SH-SY5Y (cell line): ENCODE measurements at regions not wholly inside any gene's neighbourhood (a gene's known extent, or its start where the extent isn't known, plus 50 kb on each side); places are given as distances from the start of the nearest gene placed in this dataset.

ENCODE experiments used
- GATA2 ChIP-seq: IDR thresholded peaks from 2 replicates; pipeline ENCODE4 v1.6.1; 2011; ENCODE audit warnings: mild to moderate bottlenecking, low read depth, low read length
- GATA3 ChIP-seq: IDR thresholded peaks from 2 replicates; pipeline ENCODE4 v1.6.1; 2011; ENCODE audit warnings: low read depth, mild to moderate bottlenecking, low read length, moderate library complexity

DNA sequence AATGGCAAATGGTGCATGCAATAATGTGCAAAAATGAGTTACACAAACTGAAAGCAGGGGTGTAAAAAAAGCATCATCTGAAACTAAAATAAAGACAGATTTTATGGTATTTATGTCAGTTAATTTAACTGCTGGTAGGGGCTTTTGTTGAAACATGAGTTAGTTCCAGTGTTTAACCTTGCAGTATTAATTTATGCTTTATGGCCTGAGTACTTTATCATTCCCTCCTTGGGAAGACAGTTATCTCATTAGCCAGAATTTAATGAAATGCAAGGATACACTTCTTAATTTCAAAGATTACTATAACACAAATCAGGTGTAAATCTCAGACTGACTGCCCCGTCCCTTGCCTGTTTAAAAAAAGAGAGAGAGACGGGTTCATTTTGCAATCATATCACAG lies 240.1 kb upstream of the MEIS2 start:
- TF ChIP-seq GATA3 (no peak), GATA2 (no peak)

DNA sequence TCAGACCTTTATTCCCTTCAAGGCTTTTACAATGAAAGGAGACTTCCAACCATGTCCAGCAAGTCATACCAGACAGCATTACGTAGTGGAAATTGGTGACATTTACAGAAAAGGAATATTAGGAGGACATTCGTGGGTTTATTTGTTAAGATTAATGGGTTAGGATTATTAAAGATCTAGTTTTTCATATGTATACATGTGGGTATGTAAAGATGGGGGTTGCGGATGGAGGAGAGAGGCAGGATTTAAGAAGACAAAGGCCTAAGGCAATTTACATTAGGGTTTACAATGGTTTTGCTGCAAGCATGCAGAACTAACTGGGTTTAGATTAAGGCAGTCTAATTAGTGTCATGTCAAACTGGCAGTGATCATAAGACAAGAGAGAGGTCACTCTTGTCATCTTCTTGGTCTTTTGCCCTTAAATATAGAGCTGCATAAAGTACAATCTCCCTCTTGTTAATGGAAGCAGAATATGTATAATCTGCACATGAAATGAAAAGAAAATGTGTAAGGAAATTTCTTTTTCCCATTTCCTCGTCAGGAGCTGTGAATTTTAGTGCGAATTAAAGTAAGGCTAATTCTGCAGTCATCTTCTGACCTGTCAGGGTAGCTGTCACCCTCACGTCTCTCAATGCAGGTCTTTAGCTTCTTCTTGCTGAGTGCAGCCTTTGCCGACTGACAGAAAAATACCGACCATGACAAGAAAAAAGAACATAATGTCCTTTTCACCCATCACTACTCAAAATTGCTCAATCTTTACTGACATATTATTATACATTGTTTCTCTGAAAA lies 258.9 kb upstream of the MEIS2 start:
- no peak for TF ChIP-seq GATA3
- TF ChIP-seq GATA2, result no peak

DNA sequence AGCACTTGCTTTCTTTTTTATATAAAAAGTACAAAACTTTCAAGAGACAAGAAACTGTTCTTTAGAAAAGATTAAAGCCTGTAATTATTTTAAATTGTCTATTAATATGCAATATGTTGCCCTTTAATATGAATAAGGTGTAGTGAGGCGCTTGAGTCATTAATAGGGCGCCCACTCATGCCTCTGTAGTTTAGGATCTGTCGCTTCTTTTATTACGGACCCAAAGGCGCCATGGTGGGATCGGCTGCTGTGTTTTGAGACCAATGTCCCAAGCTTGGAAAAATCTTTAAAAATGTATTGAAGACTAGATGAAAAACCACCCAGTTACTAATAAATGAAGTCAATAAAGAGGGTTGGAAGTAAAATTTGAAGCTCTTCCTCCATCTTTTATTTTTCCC lies 259.5 kb upstream of the MEIS2 start:
- TF ChIP-seq GATA2, result no peak

DNA sequence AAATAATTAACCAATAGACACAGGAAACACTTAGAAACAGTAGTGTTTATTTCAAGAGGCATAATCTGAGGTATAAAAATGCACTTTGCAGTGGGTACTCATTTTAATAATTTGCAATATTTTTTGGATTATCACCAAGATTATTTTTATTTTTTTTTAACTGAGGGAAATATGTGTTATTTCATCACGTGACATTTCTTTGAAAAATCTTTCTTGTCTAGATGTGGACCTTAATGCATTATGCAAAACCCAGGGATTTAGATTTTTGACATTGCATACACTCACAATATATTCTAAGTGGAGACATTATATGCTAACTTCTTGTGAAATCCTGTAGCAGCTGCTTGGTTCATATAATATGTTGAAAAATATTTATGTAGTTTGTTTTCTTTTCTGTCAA lies 260.4 kb upstream of the MEIS2 start:
- TF ChIP-seq GATA3, result no peak
- no peak for TF ChIP-seq GATA2

DNA sequence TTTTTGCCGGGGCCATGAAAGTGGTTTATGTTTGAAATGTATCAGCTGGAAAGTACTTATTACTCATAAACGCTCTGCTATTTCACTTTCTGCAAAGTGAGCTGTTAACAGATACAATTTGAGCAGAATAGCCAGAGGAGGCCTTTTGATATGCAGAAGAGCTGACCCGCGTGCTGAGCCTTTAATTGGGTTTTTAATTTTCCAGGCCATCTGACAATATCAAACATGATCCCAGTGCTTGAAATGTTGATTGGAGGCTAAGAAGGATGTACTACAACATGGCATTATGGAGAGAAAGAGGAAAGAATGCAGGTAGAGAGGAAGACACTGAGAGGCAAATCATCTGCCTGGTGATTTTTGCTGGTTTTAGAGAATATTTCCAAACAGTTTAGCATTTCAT lies 261.3 kb upstream of the MEIS2 start:
- TF ChIP-seq GATA3 (no peak), GATA2 (no peak)

DNA sequence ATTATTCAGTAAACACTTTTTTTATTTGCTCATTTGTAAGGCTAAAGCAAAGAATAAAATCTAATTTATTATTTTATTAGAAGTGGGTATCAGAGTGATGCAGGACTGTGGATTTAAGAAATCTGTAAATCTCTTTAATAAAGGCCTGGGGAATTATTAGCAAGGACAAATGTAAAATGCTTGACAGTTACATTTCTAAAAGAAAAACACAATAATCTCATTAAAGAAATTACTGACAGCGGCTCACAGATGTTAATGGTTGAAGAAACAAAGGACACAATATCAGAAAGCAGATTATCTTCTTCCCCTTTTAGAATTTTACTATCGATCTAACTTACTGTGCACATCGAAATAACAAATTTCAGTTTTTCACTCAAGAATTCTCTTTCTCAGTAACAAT lies 262.1 kb upstream of the MEIS2 start:
- TF ChIP-seq GATA2, result no peak
- TF ChIP-seq GATA3, result no peak

DNA sequence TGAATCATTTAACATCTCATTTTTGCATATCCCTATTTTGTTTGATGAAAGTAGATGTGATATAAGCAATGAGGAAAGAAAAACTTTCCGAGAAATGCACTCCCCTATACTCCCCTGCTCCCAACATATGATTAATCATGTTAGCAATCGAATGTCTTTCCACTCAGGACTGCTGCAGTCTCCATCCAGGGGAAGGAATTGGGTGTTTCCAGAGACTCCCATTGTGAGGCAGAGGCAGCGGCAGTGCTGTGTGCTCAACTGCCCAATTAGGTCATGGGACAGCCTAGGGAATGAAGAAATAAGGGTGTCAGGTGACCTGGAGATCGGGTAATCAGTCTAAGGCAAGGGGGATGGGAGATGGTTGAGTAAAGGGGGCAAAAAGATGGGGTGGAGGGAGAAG lies 268.6 kb upstream of the MEIS2 start:
- no peak for TF ChIP-seq GATA3
- TF ChIP-seq GATA2, result no peak

DNA sequence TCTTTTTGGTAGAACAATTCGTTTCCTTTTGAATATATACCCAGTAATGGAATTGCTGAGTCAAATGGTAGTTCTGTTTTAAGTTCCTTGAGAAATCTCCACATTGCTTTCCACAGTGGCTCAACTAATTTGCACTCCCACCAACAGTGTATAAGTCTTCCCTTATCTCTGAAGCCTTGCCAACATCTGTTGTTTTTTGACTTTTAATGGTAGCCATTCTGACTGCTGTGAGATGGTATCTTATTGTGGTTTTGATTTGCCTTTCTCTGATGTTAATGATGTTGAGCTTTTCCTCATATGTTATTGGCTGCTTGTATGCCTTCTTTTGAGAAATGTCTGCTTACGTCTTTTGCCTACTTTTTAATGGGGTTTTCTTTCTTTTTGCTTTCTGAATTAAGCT lies 270.6 kb upstream of the MEIS2 start:
- TF ChIP-seq GATA3, result peak; percentile 87
- peak; percentile 72; the same call in 1 of the 2 replicates for TF ChIP-seq GATA2

DNA sequence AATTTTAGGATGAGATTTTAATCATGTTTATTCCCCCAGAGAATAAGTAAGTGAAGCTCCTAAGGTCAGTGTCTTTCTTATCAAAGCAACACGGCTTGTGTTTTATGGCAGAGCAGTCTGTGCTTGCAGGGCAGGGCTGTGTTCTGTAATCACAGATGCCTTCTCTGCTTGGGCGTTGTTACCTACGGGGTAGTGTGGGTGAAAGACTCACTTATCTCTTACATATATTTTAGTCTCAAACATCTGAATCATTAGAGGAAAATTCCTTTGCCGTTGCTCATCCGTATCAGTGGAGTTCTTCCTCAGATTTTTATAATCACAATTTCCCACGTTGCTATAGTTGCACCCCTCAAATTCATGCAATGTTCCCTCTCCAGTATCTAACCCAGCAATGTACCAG lies 271.7 kb upstream of the MEIS2 start:
- TF ChIP-seq GATA3 (no peak), GATA2 (peak; percentile 58)

DNA sequence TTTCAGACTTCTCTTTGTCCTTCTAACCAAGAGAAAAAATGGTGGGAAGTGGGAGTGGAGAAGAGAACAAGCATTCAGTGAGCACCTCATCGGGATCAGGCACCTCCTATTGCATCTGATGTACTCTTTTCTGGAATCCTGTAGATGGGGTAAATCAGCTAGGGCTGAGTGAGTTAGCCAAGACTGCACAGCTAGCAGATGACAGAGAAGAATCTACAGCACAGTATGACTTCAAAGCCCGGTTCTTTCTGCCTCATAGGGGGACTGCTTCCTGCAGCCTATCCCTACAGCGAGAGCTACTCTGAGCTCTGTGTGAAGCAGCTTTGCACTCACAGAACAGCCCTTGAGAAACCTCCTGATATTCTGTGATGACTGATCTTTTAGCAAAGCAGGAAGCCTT lies 275.2 kb upstream of the MEIS2 start:
- TF ChIP-seq GATA2 (no peak), GATA3 (no peak)

DNA sequence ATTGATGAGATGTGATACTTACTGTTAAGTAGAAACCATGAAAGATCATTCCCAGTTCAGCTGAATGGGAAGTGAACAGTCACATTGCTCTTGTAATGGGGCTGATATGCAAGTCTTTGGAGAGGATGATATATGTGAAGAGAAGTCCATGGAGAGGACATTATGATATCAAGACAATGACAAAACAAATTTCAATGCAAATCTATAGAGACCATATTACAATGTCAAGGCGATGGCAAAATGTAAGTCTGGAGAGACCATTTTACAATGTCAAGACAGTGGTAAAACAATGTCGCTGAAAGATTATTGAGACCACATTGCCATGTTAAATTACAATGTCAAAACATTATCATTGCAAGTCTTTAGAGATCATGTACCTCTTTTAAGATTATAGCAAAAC lies 277.1 kb upstream of the MEIS2 start:
- no peak for TF ChIP-seq GATA2
- no peak for TF ChIP-seq GATA3

DNA sequence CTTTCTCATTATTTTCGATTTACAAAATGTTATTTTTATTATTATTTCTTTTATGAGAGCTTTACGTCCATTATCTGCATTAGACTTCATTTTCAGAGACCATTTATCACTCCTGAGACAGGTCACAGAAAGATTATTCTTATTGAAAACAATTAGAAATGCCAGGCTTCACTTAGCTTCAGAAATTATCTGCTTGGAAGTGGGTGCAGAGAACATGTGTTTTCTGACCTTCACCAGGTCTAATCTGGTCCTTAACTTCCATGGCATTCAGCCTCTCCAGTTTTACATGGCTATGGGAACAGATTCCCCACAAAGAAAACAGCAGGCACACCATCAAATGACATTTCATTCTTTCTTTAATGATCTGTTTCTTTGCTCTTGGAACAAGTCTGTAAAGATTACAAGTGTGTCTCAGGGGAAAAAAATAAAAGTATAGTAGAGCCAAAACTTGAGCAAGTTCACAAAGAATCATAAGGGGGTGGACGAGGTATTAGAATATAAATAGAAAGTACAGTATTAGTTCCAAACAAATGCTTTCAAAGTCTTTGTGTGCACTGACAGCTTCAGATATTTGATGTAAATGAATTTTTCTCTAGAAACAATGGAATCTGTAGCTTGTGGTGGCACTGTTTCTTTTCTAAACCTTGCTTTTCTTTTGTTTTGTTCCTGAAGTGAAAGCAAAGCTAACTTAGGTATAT lies 294.2 kb upstream of the MEIS2 start:
- TF ChIP-seq GATA3 (no peak), GATA2 (no peak)

DNA sequence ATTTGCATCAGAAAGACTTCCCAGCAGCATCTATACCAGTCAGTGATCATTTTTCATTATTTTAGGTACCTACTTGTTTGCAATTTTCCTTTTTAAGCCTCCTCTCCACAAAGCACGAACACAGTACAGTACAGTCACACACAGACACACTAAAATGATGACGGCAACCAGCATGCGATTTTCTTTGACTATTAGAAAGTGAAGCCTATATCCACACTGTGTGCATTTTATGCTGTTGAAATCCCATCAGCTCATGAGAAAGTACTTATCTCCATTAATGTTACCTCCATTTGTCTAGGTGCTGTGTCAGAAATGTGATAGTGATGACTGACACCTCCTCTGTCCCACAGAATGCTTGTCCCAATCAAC lies 294.7 kb upstream of the MEIS2 start:
- TF ChIP-seq GATA2, result no peak
- TF ChIP-seq GATA3, result no peak

DNA sequence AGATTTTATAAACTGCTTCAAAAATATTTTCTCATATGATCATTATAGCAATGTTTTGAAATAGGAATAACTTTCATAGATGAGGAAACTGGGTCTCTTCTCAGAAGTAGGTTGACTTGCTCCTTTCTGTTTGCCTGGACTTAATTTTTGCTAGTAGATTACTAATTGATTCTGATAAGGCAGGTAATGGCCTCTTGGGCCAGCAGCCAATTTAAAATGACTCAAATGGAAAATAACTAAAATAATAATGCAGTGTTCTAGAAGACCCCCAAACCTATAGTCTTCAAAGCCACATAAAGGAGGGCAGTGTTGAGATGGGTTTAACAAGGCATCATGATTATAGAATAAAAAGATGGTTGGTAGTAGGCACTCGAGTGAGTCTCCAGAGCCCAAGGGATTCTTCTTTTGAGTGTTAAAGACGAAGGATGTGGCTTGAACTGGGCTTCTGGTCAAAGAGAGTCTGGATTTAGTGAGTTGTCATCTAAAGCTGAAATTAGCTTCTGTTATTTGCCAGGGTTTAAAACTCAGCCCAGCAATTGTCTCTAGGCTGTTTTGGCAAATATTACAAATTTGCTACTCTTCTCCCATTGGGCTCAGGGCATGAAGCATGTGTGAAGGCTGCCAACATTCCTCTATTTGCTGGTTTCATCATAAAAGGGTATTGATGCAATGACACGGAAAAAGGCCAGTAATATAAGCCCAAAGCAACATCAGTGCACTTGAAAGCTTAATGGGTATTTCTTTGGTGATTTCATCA lies 297.1 kb upstream of the MEIS2 start:
- TF ChIP-seq GATA2 (no peak; the same call in 1 of the 2 replicates), GATA3 (peak; percentile 45; the same call in 1 of the 2 replicates)

DNA sequence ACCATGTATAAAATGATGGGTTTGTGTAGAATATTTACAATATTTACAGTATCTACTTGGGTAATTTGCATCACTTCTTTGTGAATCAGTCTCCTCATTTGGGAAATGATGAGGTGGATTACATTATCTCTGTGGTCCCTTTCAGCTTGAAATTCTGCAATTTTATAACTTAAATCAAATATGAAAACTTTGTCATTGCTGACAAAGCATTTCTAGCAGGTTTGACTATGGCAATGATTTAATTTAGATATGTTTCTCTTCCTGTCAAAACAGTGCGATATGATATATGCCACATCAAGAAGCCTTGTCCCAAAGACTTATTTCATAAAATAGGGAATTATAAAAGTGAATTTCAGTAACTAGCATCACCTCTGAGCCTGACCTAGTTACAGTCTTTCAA lies 315.8 kb upstream of the MEIS2 start:
- TF ChIP-seq GATA2 (no peak), GATA3 (no peak)

DNA sequence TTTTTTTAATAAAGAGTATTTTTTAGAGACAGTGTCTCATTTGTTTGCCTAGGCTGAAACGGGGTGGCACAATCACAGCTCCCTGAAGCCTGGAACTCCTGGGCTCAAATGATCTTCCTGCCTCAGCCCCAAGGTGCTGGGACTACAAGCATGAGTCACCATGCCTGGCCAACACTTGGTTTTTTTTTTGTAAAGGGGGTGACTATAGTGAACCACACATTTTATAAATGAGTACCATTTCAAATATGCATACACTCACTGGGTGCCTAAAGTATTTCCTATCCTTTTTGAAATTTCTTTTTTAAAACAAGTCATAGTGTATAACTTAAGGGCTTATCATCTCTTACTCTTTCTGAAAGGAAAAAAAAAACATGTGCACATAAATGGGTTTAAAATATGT lies 325.2 kb upstream of the MEIS2 start:
- TF ChIP-seq GATA2 (no peak), GATA3 (no peak)
